ENCODE measurements at regions not wholly inside any gene's neighbourhood (a gene's known extent, or its start where the extent isn't known, plus 50 kb on each side); places are given as distances from the start of the nearest gene placed in this dataset.

- Mint-ChIP-seq H3K4me3 (no peak overlapping the region), H3K4me1 (ENCODE audit: unreplicated experiment) (no peaks in the 10 kb centered on the region), H3K9me3 (no peaks in the 10 kb centered on the region), H3K27me3 (peaks cover 3% of the 10 kb centered on the region), H3K27ac (no peak overlapping the region), H3K36me3 (no peaks in the 10 kb centered on the region)
- DNase-seq (ENCODE audit: extremely low spot score, unreplicated experiment) = no peak
- no peak for TF ChIP-seq CTCF (conservative IDR thresholded peaks at IDR 0.05)
Measured at GRCh38 chr9:71465392-71465791, 302.9 kb downstream of the CEMIP2 start.

GRCh38 chr9:71459082-71459481, 309.2 kb downstream of the CEMIP2 start:
- no peaks in the 10 kb centered on the region for H3K4me1 Mint-ChIP-seq (ENCODE audit: unreplicated experiment)
- peaks cover 5% of the 10 kb centered on the region for H3K27me3 Mint-ChIP-seq
- no peaks in the 10 kb centered on the region for H3K9me3 Mint-ChIP-seq
- H3K36me3 Mint-ChIP-seq = no peaks in the 10 kb centered on the region
- DNase-seq (ENCODE audit: extremely low spot score, unreplicated experiment) = no peak
- H3K4me3 Mint-ChIP-seq = no peak overlapping the region
- TF ChIP-seq CTCF (conservative IDR thresholded peaks at IDR 0.05) = no peak
- no peak overlapping the region for H3K27ac Mint-ChIP-seq

- peak overlapping the region; percentile 84 for H3K4me3 Mint-ChIP-seq
- no peak overlapping the region for H3K27ac Mint-ChIP-seq
- no peaks in the 10 kb centered on the region for H3K9me3 Mint-ChIP-seq
- peaks cover 60% of the 10 kb centered on the region for H3K27me3 Mint-ChIP-seq
- peaks cover 3% of the 10 kb centered on the region for H3K4me1 Mint-ChIP-seq (ENCODE audit: unreplicated experiment)
- no peaks in the 10 kb centered on the region for H3K36me3 Mint-ChIP-seq
- peak; percentile 60 for TF ChIP-seq CTCF (conservative IDR thresholded peaks at IDR 0.05)
- peak; percentile 78 for DNase-seq (ENCODE audit: extremely low spot score, unreplicated experiment)
Measured at GRCh38 chr9:71446473-71447411, 321.6 kb downstream of the CEMIP2 start.

GRCh38 chr9:71446106-71446472, 322.2 kb downstream of the CEMIP2 start:
- H3K4me1 Mint-ChIP-seq (ENCODE audit: unreplicated experiment) = peaks cover 3% of the 10 kb centered on the region
- no peak overlapping the region for H3K27ac Mint-ChIP-seq
- no peak for TF ChIP-seq CTCF (conservative IDR thresholded peaks at IDR 0.05)
- H3K4me3 Mint-ChIP-seq = peak overlapping the region; percentile 84
- peaks cover 60% of the 10 kb centered on the region for H3K27me3 Mint-ChIP-seq
- no peak for DNase-seq (ENCODE audit: extremely low spot score, unreplicated experiment)
- H3K9me3 Mint-ChIP-seq = no peaks in the 10 kb centered on the region
- H3K36me3 Mint-ChIP-seq = no peaks in the 10 kb centered on the region

- TF ChIP-seq CTCF (conservative IDR thresholded peaks at IDR 0.05) = no peak
- Mint-ChIP-seq H3K9me3 (no peaks in the 10 kb centered on the region), H3K27ac (no peak overlapping the region), H3K4me3 (no peak overlapping the region), H3K27me3 (peaks cover 43% of the 10 kb centered on the region), H3K4me1 (ENCODE audit: unreplicated experiment) (peaks cover 3% of the 10 kb centered on the region), H3K36me3 (no peaks in the 10 kb centered on the region)
- no peak for DNase-seq (ENCODE audit: extremely low spot score, unreplicated experiment)
Measured at GRCh38 chr9:71442937-71443336, 321.5 kb upstream of the TRPM3 start.

Measured in type B pancreatic cell (in vitro differentiated cells).